ENCODE measurements at regions not wholly inside any gene's neighbourhood (a gene's known extent, or its start where the extent isn't known, plus 50 kb on each side); places are given as distances from the start of the nearest gene placed in this dataset.

DNA sequence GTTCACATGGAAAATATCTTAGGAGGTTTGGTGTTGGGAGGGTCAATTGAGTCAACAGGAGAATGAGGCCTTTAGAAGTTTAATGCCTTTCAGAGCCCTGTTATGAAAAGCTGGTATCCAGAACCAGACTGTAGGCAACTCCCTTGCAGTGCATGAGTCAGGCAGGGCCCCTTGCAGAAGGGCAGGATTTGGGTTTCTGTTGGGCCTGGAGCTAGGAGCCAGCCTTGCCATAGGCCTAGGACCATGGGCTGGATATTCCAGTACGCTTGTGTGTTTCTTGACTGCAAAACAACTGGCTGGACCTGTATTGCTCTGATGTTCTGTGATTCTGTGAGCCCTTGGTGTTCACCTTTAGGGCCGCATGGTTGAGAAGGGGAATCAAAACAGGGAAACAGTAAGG, 121.8 kb upstream of the ADRA1D start:
- no peaks in the 10 kb centered on the region for H4K20me1 ChIP-seq (replicated peaks in 1 of 2; ENCODE audit: control insufficient read depth in 1 of 2, insufficient read depth in 2 of 2, low read length in 2 of 2)
- no peak overlapping the region for H3K4me3 ChIP-seq (ENCODE audit: extremely low read depth in 1 of 4, insufficient read depth in 2 of 4, low read depth in 3 of 4, low read length in 4 of 4)
- no peak overlapping the region for H3K56ac ChIP-seq (replicated peaks; ENCODE audit: insufficient read length, low read depth, low read length)
- ChIA-PET POLR2A (ENCODE audit: partially characterized antibody) (no interaction called here), CTCF (ENCODE audit: partially characterized antibody) (interaction anchor here (0.6 to 0.7 kb wide), 2 partner anchors 125 to 147 kb away, joined by 3 to 4 read pairs; no protein-coding TSS in a partner anchor)
- no peak overlapping the region for H2BK12ac ChIP-seq (ENCODE audit: low read depth, low read length)
- no peak overlapping the region for H2BK5ac ChIP-seq (ENCODE audit: low read depth, low read length)
- no peaks in the 10 kb centered on the region for H3K79me1 ChIP-seq (ENCODE audit: low read depth, low read length)
- H3K23me2 ChIP-seq (ENCODE audit: low read depth, low read length): no peaks in the 10 kb centered on the region
- DNase-seq (ENCODE audit: low read depth in 1 of 2, low spot score in 2 of 2): no peak
- H3K27me3 ChIP-seq (replicated peaks in 1 of 4; ENCODE audit: control insufficient read depth in 3 of 4, extremely low read depth in 1 of 4, insufficient read depth in 3 of 4, low read length in 3 of 4): no peaks in the 10 kb centered on the region
- no peak overlapping the region for H3K4me2 ChIP-seq (ENCODE audit: insufficient read depth in 1 of 2, low read depth in 2 of 2, low read length in 2 of 2)
- H4K5ac ChIP-seq (ENCODE audit: insufficient read length, low read depth, low read length): no peak overlapping the region
- no peak overlapping the region for H2BK20ac ChIP-seq (ENCODE audit: low read length)
- H3K79me2 ChIP-seq (ENCODE audit: control insufficient read depth in 1 of 2, insufficient read depth in 2 of 2, low read length in 2 of 2): no peaks in the 10 kb centered on the region
- no peak overlapping the region for H3K23ac ChIP-seq (ENCODE audit: insufficient read length)
- H3K4ac ChIP-seq (replicated peaks; ENCODE audit: insufficient read length, low read depth, low read length): no peak overlapping the region
- H3K27ac ChIP-seq (ENCODE audit: low read depth, low read length): no peak overlapping the region
- no peak overlapping the region for H3K18ac ChIP-seq (ENCODE audit: extremely low read depth, low read length)
- no peaks in the 10 kb centered on the region for H3K9me3 ChIP-seq (ENCODE audit: insufficient read depth in 2 of 2, low read depth in 1 of 2, low read length in 1 of 2)
- no peak overlapping the region for H4K91ac ChIP-seq (replicated peaks; ENCODE audit: insufficient read length, low read length)
- no peak overlapping the region for H2BK15ac ChIP-seq (ENCODE audit: low read length)
- FAIRE-seq: no peak
- H2AK5ac ChIP-seq (ENCODE audit: low read depth, low read length): no peak overlapping the region
- H3K9ac ChIP-seq (replicated peaks in 1 of 4; ENCODE audit: extremely low read depth in 1 of 4, low read depth in 3 of 4, low read length in 3 of 4): no peak overlapping the region
- H2AFZ ChIP-seq (ENCODE audit: low read length): no peak overlapping the region
- 86% methylated on average over 2 of the region's 2 CpGs; no CpG with 5 or more reads in 1 of the 2 experiments for WGBS, 2 experiments (ENCODE audit: extremely low coverage in 1 of 2, insufficient coverage in 1 of 2, insufficient read length in 1 of 2, insufficient replicate concordance in 2 of 2, low coverage in 1 of 2, low lambda C conversion rate in 2 of 2, missing lambda C conversion rate in 1 of 2)
- no peak overlapping the region for H3K14ac ChIP-seq (ENCODE audit: insufficient read length)
- no peaks in the 10 kb centered on the region for H3K36me3 ChIP-seq (ENCODE audit: control insufficient read depth in 2 of 4, insufficient read depth in 4 of 4, low read length in 3 of 4)
- H4K8ac ChIP-seq (ENCODE audit: extremely low read depth, insufficient read depth, low read length): no peak overlapping the region
- no peak overlapping the region for H2BK120ac ChIP-seq (replicated peaks; ENCODE audit: low read depth, low read length)
- no peaks in the 10 kb centered on the region for H3K4me1 ChIP-seq (replicated peaks in 1 of 4; ENCODE audit: control insufficient read depth in 3 of 4, insufficient read depth in 4 of 4, low read length in 3 of 4)
- TF ChIP-seq TEAD4 (IDR thresholded peaks at IDR 0.05; ENCODE audit: low read depth, low read length) (no peak), BRCA1 (IDR thresholded peaks at IDR 0.05; ENCODE audit: low read depth, low read length) (no peak), SIN3A (conservative IDR thresholded peaks at IDR 0.05 in 1 of 2, IDR thresholded peaks at IDR 0.05 in 1 of 2; ENCODE audit: low read depth in 1 of 2, low read length in 2 of 2) (no peak), EZH2 (IDR thresholded peaks at IDR 0.05; ENCODE audit: low read depth, low read length, severe bottlenecking) (no peak), JUND (IDR thresholded peaks at IDR 0.05; ENCODE audit: low read length) (no peak), EP300 (IDR thresholded peaks at IDR 0.05; ENCODE audit: borderline replicate concordance in 1 of 2, low read depth in 2 of 2, low read length in 2 of 2) (no peak), KDM5A (IDR thresholded peaks at IDR 0.05; ENCODE audit: low read length) (no peak), RXRA (IDR thresholded peaks at IDR 0.05; ENCODE audit: insufficient read depth, low read depth, low read length) (no peak)
- TF ChIP-seq, protein P1, sequence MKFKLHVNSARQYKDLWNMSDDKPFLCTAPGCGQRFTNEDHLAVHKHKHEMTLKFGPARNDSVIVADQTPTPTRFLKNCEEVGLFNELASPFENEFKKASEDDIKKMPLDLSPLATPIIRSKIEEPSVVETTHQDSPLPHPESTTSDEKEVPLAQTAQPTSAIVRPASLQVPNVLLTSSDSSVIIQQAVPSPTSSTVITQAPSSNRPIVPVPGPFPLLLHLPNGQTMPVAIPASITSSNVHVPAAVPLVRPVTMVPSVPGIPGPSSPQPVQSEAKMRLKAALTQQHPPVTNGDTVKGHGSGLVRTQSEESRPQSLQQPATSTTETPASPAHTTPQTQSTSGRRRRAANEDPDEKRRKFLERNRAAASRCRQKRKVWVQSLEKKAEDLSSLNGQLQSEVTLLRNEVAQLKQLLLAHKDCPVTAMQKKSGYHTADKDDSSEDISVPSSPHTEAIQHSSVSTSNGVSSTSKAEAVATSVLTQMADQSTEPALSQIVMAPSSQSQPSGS (IDR thresholded peaks at IDR 0.05; ENCODE audit: low read length): no peak
- TF ChIP-seq, protein P2, sequence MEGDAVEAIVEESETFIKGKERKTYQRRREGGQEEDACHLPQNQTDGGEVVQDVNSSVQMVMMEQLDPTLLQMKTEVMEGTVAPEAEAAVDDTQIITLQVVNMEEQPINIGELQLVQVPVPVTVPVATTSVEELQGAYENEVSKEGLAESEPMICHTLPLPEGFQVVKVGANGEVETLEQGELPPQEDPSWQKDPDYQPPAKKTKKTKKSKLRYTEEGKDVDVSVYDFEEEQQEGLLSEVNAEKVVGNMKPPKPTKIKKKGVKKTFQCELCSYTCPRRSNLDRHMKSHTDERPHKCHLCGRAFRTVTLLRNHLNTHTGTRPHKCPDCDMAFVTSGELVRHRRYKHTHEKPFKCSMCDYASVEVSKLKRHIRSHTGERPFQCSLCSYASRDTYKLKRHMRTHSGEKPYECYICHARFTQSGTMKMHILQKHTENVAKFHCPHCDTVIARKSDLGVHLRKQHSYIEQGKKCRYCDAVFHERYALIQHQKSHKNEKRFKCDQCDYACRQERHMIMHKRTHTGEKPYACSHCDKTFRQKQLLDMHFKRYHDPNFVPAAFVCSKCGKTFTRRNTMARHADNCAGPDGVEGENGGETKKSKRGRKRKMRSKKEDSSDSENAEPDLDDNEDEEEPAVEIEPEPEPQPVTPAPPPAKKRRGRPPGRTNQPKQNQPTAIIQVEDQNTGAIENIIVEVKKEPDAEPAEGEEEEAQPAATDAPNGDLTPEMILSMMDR (IDR thresholded peaks at IDR 0.05; ENCODE audit: control extremely low read depth in 1 of 3, insufficient read depth in 1 of 3, low read depth in 1 of 3, low read length in 3 of 3): no peak

All from H1 (cell line).